ENCODE measurements at regions not wholly inside any gene's neighbourhood (a gene's known extent, or its start where the extent isn't known, plus 50 kb on each side); places are given as distances from the start of the nearest gene placed in this dataset.

GRCh38 chr5:43917925-43918324 lies 314.9 kb downstream of the NNT start:
- Histone ChIP-seq H3K9ac (ENCODE audit: low read length) (no peak overlapping the region), H2AK5ac (ENCODE audit: low read length) (no peak overlapping the region), H2BK5ac (ENCODE audit: low read length) (no peak overlapping the region), H3K4me1 (ENCODE audit: control insufficient read depth, low read depth, low read length) (no peaks in the 10 kb centered on the region), H3K4me3 (ENCODE audit: low read length) (no peak overlapping the region), H3K79me2 (ENCODE audit: control insufficient read depth, insufficient read depth, low read length) (no peaks in the 10 kb centered on the region), H3K4ac (ENCODE audit: low read depth, low read length) (no peak overlapping the region), H4K5ac (ENCODE audit: low read length) (no peak overlapping the region), H3K23ac (ENCODE audit: low read length) (no peak overlapping the region), H2BK120ac (ENCODE audit: low read depth, low read length) (no peak overlapping the region), H3K56ac (ENCODE audit: low read length) (no peak overlapping the region), H3K27ac (ENCODE audit: low read depth, low read length) (no peak overlapping the region), H3K79me1 (ENCODE audit: low read length) (no peaks in the 10 kb centered on the region), H4K8ac (ENCODE audit: low read depth, low read length) (no peak overlapping the region), H3K18ac (ENCODE audit: low read length) (no peak overlapping the region), H3K4me2 (ENCODE audit: low read length) (no peak overlapping the region), H3K36me3 (ENCODE audit: control insufficient read depth, insufficient read depth, low read length) (no peaks in the 10 kb centered on the region), H2BK15ac (replicated peaks; ENCODE audit: low read depth) (no peak overlapping the region), H3K27me3 (ENCODE audit: insufficient read depth, low read length, poor library complexity) (no peaks in the 10 kb centered on the region)
- no CpG with 5 or more reads among the region's 3 CpGs for WGBS (ENCODE audit: extremely low coverage, insufficient coverage, low lambda C conversion rate)
- peak; percentile 3 for DNase-seq

GRCh38 chr5:43903129-43903528 lies 300.1 kb downstream of the NNT start:
- no peak overlapping the region for H2AK5ac ChIP-seq (ENCODE audit: low read length)
- DNase-seq = no peak
- H3K9ac ChIP-seq (ENCODE audit: low read length) = no peak overlapping the region

GRCh38 chr5:43900974-43901373 lies 298.0 kb downstream of the NNT start:
- no peak overlapping the region for H3K4me2 ChIP-seq (ENCODE audit: low read length)
- H3K4me3 ChIP-seq (ENCODE audit: low read length) = no peak overlapping the region
- H3K9ac ChIP-seq (ENCODE audit: low read length) = no peak overlapping the region
- no peak overlapping the region for H3K4ac ChIP-seq (ENCODE audit: low read depth, low read length)
- no peak overlapping the region for H2BK5ac ChIP-seq (ENCODE audit: low read length)
- no peak overlapping the region for H4K5ac ChIP-seq (ENCODE audit: low read length)
- DNase-seq = no peak
- H2BK120ac ChIP-seq (ENCODE audit: low read depth, low read length) = no peak overlapping the region
- no peak overlapping the region for H3K23ac ChIP-seq (ENCODE audit: low read length)
- no peak overlapping the region for H3K27ac ChIP-seq (ENCODE audit: low read depth, low read length)
- H3K56ac ChIP-seq (ENCODE audit: low read length) = no peak overlapping the region
- H2BK15ac ChIP-seq (replicated peaks; ENCODE audit: low read depth) = no peak overlapping the region
- no peaks in the 10 kb centered on the region for H3K27me3 ChIP-seq (ENCODE audit: insufficient read depth, low read length, poor library complexity)
- H2AK5ac ChIP-seq (ENCODE audit: low read length) = no peak overlapping the region
- H3K4me1 ChIP-seq (ENCODE audit: control insufficient read depth, low read depth, low read length) = no peaks in the 10 kb centered on the region
- H3K36me3 ChIP-seq (ENCODE audit: control insufficient read depth, insufficient read depth, low read length) = no peaks in the 10 kb centered on the region
- no peaks in the 10 kb centered on the region for H3K79me1 ChIP-seq (ENCODE audit: low read length)
- no CpG with 5 or more reads among the region's 1 CpG for WGBS (ENCODE audit: extremely low coverage, insufficient coverage, low lambda C conversion rate)
- H4K8ac ChIP-seq (ENCODE audit: low read depth, low read length) = no peak overlapping the region
- H3K18ac ChIP-seq (ENCODE audit: low read length) = no peak overlapping the region
- no peaks in the 10 kb centered on the region for H3K79me2 ChIP-seq (ENCODE audit: control insufficient read depth, insufficient read depth, low read length)

More at GRCh38 chr5:43903129-43903528, 300.1 kb downstream of the NNT start:
- H3K23ac ChIP-seq (ENCODE audit: low read length) = no peak overlapping the region
- H3K79me2 ChIP-seq (ENCODE audit: control insufficient read depth, insufficient read depth, low read length) = no peaks in the 10 kb centered on the region
- no peak overlapping the region for H3K4me2 ChIP-seq (ENCODE audit: low read length)
- H3K56ac ChIP-seq (ENCODE audit: low read length) = no peak overlapping the region
- no peak overlapping the region for H2BK15ac ChIP-seq (replicated peaks; ENCODE audit: low read depth)
- H2BK120ac ChIP-seq (ENCODE audit: low read depth, low read length) = no peak overlapping the region
- no peak overlapping the region for H3K27ac ChIP-seq (ENCODE audit: low read depth, low read length)
- H4K8ac ChIP-seq (ENCODE audit: low read depth, low read length) = no peak overlapping the region
- no peaks in the 10 kb centered on the region for H3K4me1 ChIP-seq (ENCODE audit: control insufficient read depth, low read depth, low read length)
- H3K27me3 ChIP-seq (ENCODE audit: insufficient read depth, low read length, poor library complexity) = no peaks in the 10 kb centered on the region
- H4K5ac ChIP-seq (ENCODE audit: low read length) = no peak overlapping the region
- no peak overlapping the region for H3K4ac ChIP-seq (ENCODE audit: low read depth, low read length)
- no peak overlapping the region for H3K18ac ChIP-seq (ENCODE audit: low read length)
- no peaks in the 10 kb centered on the region for H3K79me1 ChIP-seq (ENCODE audit: low read length)
- no peaks in the 10 kb centered on the region for H3K36me3 ChIP-seq (ENCODE audit: control insufficient read depth, insufficient read depth, low read length)
- no peak overlapping the region for H3K4me3 ChIP-seq (ENCODE audit: low read length)
- H2BK5ac ChIP-seq (ENCODE audit: low read length) = no peak overlapping the region

GRCh38 chr5:43895876-43896275 lies 292.9 kb downstream of the NNT start:
- no peak overlapping the region for H3K9ac ChIP-seq (ENCODE audit: low read length)
- no CpG with 5 or more reads among the region's 1 CpG for WGBS (ENCODE audit: extremely low coverage, insufficient coverage, low lambda C conversion rate)
- H4K8ac ChIP-seq (ENCODE audit: low read depth, low read length) = no peak overlapping the region
- H3K4me1 ChIP-seq (ENCODE audit: control insufficient read depth, low read depth, low read length) = peaks cover 2% of the 10 kb centered on the region
- no peak overlapping the region for H3K56ac ChIP-seq (ENCODE audit: low read length)
- no peaks in the 10 kb centered on the region for H3K27me3 ChIP-seq (ENCODE audit: insufficient read depth, low read length, poor library complexity)
- no peak overlapping the region for H2BK5ac ChIP-seq (ENCODE audit: low read length)
- H3K18ac ChIP-seq (ENCODE audit: low read length) = no peak overlapping the region
- H2BK120ac ChIP-seq (ENCODE audit: low read depth, low read length) = no peak overlapping the region
- no peak overlapping the region for H3K4me2 ChIP-seq (ENCODE audit: low read length)
- H3K27ac ChIP-seq (ENCODE audit: low read depth, low read length) = no peak overlapping the region
- no peaks in the 10 kb centered on the region for H3K79me1 ChIP-seq (ENCODE audit: low read length)
- no peak overlapping the region for H2BK15ac ChIP-seq (replicated peaks; ENCODE audit: low read depth)
- no peak overlapping the region for H2AK5ac ChIP-seq (ENCODE audit: low read length)
- no peaks in the 10 kb centered on the region for H3K36me3 ChIP-seq (ENCODE audit: control insufficient read depth, insufficient read depth, low read length)
- no peak overlapping the region for H4K5ac ChIP-seq (ENCODE audit: low read length)
- no peaks in the 10 kb centered on the region for H3K79me2 ChIP-seq (ENCODE audit: control insufficient read depth, insufficient read depth, low read length)
- H3K4ac ChIP-seq (ENCODE audit: low read depth, low read length) = no peak overlapping the region
- H3K23ac ChIP-seq (ENCODE audit: low read length) = no peak overlapping the region
- H3K4me3 ChIP-seq (ENCODE audit: low read length) = no peak overlapping the region
- no peak for DNase-seq

- Histone ChIP-seq H2AK5ac (ENCODE audit: low read length) (no peak overlapping the region), H3K4me3 (ENCODE audit: low read length) (no peak overlapping the region), H3K36me3 (ENCODE audit: control insufficient read depth, insufficient read depth, low read length) (no peaks in the 10 kb centered on the region), H3K79me1 (ENCODE audit: low read length) (no peaks in the 10 kb centered on the region), H2BK15ac (replicated peaks; ENCODE audit: low read depth) (no peak overlapping the region), H3K9ac (ENCODE audit: low read length) (no peak overlapping the region), H3K4me2 (ENCODE audit: low read length) (no peak overlapping the region), H3K18ac (ENCODE audit: low read length) (no peak overlapping the region), H3K23ac (ENCODE audit: low read length) (no peak overlapping the region), H3K4ac (ENCODE audit: low read depth, low read length) (no peak overlapping the region), H3K56ac (ENCODE audit: low read length) (no peak overlapping the region), H3K4me1 (ENCODE audit: control insufficient read depth, low read depth, low read length) (peaks cover 2% of the 10 kb centered on the region), H3K79me2 (ENCODE audit: control insufficient read depth, insufficient read depth, low read length) (no peaks in the 10 kb centered on the region), H4K8ac (ENCODE audit: low read depth, low read length) (no peak overlapping the region), H3K27me3 (ENCODE audit: insufficient read depth, low read length, poor library complexity) (no peaks in the 10 kb centered on the region), H4K5ac (ENCODE audit: low read length) (no peak overlapping the region), H2BK5ac (ENCODE audit: low read length) (no peak overlapping the region), H3K27ac (ENCODE audit: low read depth, low read length) (no peak overlapping the region), H2BK120ac (ENCODE audit: low read depth, low read length) (no peak overlapping the region)
- DNase-seq = no peak
- no CpG with 5 or more reads among the region's 4 CpGs for WGBS (ENCODE audit: extremely low coverage, insufficient coverage, low lambda C conversion rate)
Measured at GRCh38 chr5:43893951-43894684, 291.1 kb downstream of the NNT start.

- Histone ChIP-seq H3K4ac (ENCODE audit: low read depth, low read length) (no peak overlapping the region), H3K4me3 (ENCODE audit: low read length) (no peak overlapping the region), H3K23ac (ENCODE audit: low read length) (no peak overlapping the region), H3K4me2 (ENCODE audit: low read length) (no peak overlapping the region), H3K79me2 (ENCODE audit: control insufficient read depth, insufficient read depth, low read length) (no peaks in the 10 kb centered on the region), H4K8ac (ENCODE audit: low read depth, low read length) (no peak overlapping the region), H2BK120ac (ENCODE audit: low read depth, low read length) (no peak overlapping the region), H2AK5ac (ENCODE audit: low read length) (no peak overlapping the region), H3K36me3 (ENCODE audit: control insufficient read depth, insufficient read depth, low read length) (no peaks in the 10 kb centered on the region), H3K4me1 (ENCODE audit: control insufficient read depth, low read depth, low read length) (peaks cover 2% of the 10 kb centered on the region), H3K18ac (ENCODE audit: low read length) (no peak overlapping the region), H4K5ac (ENCODE audit: low read length) (no peak overlapping the region), H3K56ac (ENCODE audit: low read length) (no peak overlapping the region), H3K79me1 (ENCODE audit: low read length) (no peaks in the 10 kb centered on the region), H3K27me3 (ENCODE audit: insufficient read depth, low read length, poor library complexity) (no peaks in the 10 kb centered on the region), H2BK5ac (ENCODE audit: low read length) (no peak overlapping the region), H3K9ac (ENCODE audit: low read length) (no peak overlapping the region), H3K27ac (ENCODE audit: low read depth, low read length) (no peak overlapping the region), H2BK15ac (replicated peaks; ENCODE audit: low read depth) (no peak overlapping the region)
- WGBS (ENCODE audit: extremely low coverage, insufficient coverage, low lambda C conversion rate) = no CpG with 5 or more reads among the region's 1 CpG
- no peak for DNase-seq
Measured at GRCh38 chr5:43891112-43891511, 288.1 kb downstream of the NNT start.

All from mesendoderm (in vitro differentiated cells).